ENCODE measurements at regions not wholly inside any gene's neighbourhood (a gene's known extent, or its start where the extent isn't known, plus 50 kb on each side); places are given as distances from the start of the nearest gene placed in this dataset.

DNA sequence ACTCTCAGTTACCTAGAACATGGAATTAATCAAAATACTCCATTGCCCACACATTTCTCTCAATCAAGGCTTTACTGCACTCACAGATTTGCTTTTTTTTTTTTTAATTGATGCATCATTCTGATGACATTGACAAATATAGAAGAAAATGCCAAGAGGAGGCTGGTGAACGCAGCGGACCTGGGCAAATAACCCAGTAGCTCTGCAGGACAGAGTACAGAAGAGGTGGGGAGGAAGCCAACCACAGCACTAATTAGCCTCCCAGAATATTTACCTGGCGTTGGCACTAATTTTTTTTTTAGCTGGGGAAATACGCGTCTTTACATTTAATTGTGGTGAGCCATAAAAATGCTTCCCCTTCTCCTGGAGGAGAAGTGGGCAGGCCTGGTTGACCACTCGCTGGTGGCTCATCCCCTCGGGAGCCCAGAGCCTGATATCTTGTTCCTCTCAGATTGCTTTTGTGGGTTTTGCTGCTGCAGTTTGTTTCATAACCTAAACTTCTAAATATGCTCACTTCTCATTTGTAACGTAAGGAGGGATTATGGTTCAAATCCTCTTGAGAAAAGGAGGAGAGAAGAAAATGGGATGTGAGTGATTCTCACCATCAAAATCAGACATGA is 165.8 kb upstream of the EPB41L3 start:
- no peak for TF ChIP-seq POLR2A (IDR thresholded peaks at IDR 0.05)
- TF ChIP-seq, protein P1, sequence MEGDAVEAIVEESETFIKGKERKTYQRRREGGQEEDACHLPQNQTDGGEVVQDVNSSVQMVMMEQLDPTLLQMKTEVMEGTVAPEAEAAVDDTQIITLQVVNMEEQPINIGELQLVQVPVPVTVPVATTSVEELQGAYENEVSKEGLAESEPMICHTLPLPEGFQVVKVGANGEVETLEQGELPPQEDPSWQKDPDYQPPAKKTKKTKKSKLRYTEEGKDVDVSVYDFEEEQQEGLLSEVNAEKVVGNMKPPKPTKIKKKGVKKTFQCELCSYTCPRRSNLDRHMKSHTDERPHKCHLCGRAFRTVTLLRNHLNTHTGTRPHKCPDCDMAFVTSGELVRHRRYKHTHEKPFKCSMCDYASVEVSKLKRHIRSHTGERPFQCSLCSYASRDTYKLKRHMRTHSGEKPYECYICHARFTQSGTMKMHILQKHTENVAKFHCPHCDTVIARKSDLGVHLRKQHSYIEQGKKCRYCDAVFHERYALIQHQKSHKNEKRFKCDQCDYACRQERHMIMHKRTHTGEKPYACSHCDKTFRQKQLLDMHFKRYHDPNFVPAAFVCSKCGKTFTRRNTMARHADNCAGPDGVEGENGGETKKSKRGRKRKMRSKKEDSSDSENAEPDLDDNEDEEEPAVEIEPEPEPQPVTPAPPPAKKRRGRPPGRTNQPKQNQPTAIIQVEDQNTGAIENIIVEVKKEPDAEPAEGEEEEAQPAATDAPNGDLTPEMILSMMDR (IDR thresholded peaks at IDR 0.05) = no peak

Data from lower leg skin (tissue), 3 donors.